Fibroblast of lung (primary cell): ENCODE measurements at regions not wholly inside any gene's neighbourhood (a gene's known extent, or its start where the extent isn't known, plus 50 kb on each side); places are given as distances from the start of the nearest gene placed in this dataset.

Experiments used
- EZH2 ChIP-seq: IDR thresholded peaks from 2 replicates; pipeline ENCODE4 v1.5.1; 2012; ENCODE audit warnings: low read length, control low read depth, mild to moderate bottlenecking; ENCODE audit errors: missing control alignments
- TF ChIP-seq, protein P1 (sequence below), 2 donors: IDR thresholded peaks in 1 of 2; conservative IDR thresholded peaks in 1 of 2; 1 replicate in 1 of 2; 2 replicates in 1 of 2; pipeline ENCODE4 v1.5.1; 2011 to 2012; ENCODE audit warnings: low read length in 2 of 2, control low read depth in 1 of 2, inconsistent platforms in 1 of 2, low read depth in 1 of 2, mild to moderate bottlenecking in 1 of 2

DNA sequence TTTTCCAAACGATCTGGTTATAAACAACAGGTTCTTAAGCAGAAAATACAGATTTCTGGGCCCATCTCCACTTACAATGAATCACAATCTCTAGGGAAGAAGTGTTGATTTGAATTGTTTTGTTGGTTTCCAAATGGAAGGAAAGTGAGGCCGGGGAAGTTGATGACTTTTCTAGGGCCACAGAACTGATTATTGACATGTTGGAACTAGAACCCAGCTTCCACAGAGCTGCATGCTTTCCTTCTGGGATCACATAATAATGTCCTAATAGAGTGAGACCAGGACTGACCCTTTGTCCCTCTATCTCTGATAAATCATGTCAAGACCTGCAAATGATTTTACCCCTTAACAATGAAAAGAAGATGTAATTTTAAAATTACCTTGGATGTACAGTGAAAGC is 332.2 kb downstream of the OSR1 start:
- no peak for TF ChIP-seq EZH2
- TF ChIP-seq, protein P1, sequence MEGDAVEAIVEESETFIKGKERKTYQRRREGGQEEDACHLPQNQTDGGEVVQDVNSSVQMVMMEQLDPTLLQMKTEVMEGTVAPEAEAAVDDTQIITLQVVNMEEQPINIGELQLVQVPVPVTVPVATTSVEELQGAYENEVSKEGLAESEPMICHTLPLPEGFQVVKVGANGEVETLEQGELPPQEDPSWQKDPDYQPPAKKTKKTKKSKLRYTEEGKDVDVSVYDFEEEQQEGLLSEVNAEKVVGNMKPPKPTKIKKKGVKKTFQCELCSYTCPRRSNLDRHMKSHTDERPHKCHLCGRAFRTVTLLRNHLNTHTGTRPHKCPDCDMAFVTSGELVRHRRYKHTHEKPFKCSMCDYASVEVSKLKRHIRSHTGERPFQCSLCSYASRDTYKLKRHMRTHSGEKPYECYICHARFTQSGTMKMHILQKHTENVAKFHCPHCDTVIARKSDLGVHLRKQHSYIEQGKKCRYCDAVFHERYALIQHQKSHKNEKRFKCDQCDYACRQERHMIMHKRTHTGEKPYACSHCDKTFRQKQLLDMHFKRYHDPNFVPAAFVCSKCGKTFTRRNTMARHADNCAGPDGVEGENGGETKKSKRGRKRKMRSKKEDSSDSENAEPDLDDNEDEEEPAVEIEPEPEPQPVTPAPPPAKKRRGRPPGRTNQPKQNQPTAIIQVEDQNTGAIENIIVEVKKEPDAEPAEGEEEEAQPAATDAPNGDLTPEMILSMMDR (conservative IDR thresholded peaks at IDR 0.05 in 1 of 2, IDR thresholded peaks at IDR 0.05 in 1 of 2; ENCODE audit: low read depth in 1 of 2, low read length in 2 of 2): no peak
